Neural progenitor cell (in vitro differentiated cells): ENCODE measurements at regions not wholly inside any gene's neighbourhood (a gene's known extent, or its start where the extent isn't known, plus 50 kb on each side); places are given as distances from the start of the nearest gene placed in this dataset.

ENCODE experiments used
- DNase-seq: peaks from one replicate; pipeline ENCODE4 v3.0.0-alpha.2; 2016; ENCODE audit warnings: low spot score
- H2AFZ ChIP-seq: fragments of 200-600 bp; sonication (generic); replicated peaks from 2 replicates; pipeline ENCODE4 v1.6.1; 2016; ENCODE audit warnings: antibody characterized with exemption
- H3F3A ChIP-seq: fragments of 200-600 bp; sonication (generic); 2 replicates; pipeline ENCODE4 v1.6.1; 2016; ENCODE audit warnings: antibody characterized with exemption, low read depth
- H3K27ac ChIP-seq: fragments of 200-600 bp; sonication (generic); 2 replicates; pipeline ENCODE4 v1.5.1; 2016; ENCODE audit warnings: mild to moderate bottlenecking
- H3K27me3 ChIP-seq: fragments of 200-600 bp; sonication (generic); 2 replicates; pipeline ENCODE4 v1.6.1; 2016; ENCODE audit warnings: mild to moderate bottlenecking, moderate library complexity
- H3K36me3 ChIP-seq: fragments of 200-600 bp; sonication (generic); 2 replicates; pipeline ENCODE4 v1.5.1; 2016
- H3K4me1 ChIP-seq: fragments of 200-600 bp; sonication (generic); 2 replicates; pipeline ENCODE4 v1.6.1; 2016; ENCODE audit warnings: mixed run types
- H3K4me2 ChIP-seq: fragments of 200-600 bp; sonication (generic); 2 replicates; pipeline ENCODE4 v1.6.1; 2016
- H3K4me3 ChIP-seq: fragments of 200-600 bp; sonication (generic); 2 replicates; pipeline ENCODE4 v1.5.1; 2016
- H3K79me2 ChIP-seq: fragments of 200-600 bp; sonication (generic); 2 replicates; pipeline ENCODE4 v1.6.1; 2016; ENCODE audit warnings: low read depth
- H3K9ac ChIP-seq: fragments of 200-600 bp; sonication (generic); 2 replicates; pipeline ENCODE4 v1.6.1; 2016
- H3K9me3 ChIP-seq: fragments of 200-600 bp; sonication (generic); 2 replicates; pipeline ENCODE4 v1.5.1; 2016; ENCODE audit warnings: low read depth
- H4K20me1 ChIP-seq: fragments of 200-600 bp; sonication (generic); 2 replicates; pipeline ENCODE4 v1.6.1; 2016; ENCODE audit warnings: low read depth
- H3K27ac Mint-ChIP-seq: 3 replicates; pipeline ENCODE4 v1.8.0; 2021; ENCODE audit warnings: mixed read lengths
- H3K27me3 Mint-ChIP-seq: 2 replicates; pipeline ENCODE4 v1.8.0; 2022; ENCODE audit warnings: low read depth, mild to moderate bottlenecking, inconsistent platforms, moderate library complexity, mixed read lengths; ENCODE audit not compliant: insufficient read depth
- H3K36me3 Mint-ChIP-seq: 3 replicates; pipeline ENCODE4 v1.8.0; 2021; ENCODE audit warnings: mixed read lengths
- H3K4me1 Mint-ChIP-seq: 3 replicates; pipeline ENCODE4 v1.8.0; 2021; ENCODE audit warnings: mixed read lengths
- H3K4me3 Mint-ChIP-seq: 3 replicates; pipeline ENCODE4 v1.8.0; 2021; ENCODE audit warnings: mild to moderate bottlenecking, moderate library complexity, mixed read lengths
- H3K9me3 Mint-ChIP-seq: 3 replicates; pipeline ENCODE4 v1.8.0; 2020; ENCODE audit warnings: mixed read lengths
- CTCF ChIP-seq: fragments of 200-600 bp; sonication (generic); IDR thresholded peaks from 2 replicates; pipeline ENCODE4 v1.5.1; 2017; ENCODE audit warnings: antibody characterized with exemption, mild to moderate bottlenecking
- EZH2 ChIP-seq: fragments of 200-600 bp; sonication (generic); IDR thresholded peaks from 2 replicates; pipeline ENCODE4 v1.6.1; 2017; ENCODE audit warnings: antibody characterized with exemption, mild to moderate bottlenecking, moderate library complexity
- EZH2phosphoT487 ChIP-seq: fragments of 200-600 bp; sonication (generic); IDR thresholded peaks from 2 replicates; pipeline ENCODE4 v1.6.1; 2017; ENCODE audit warnings: antibody characterized with exemption

DNA sequence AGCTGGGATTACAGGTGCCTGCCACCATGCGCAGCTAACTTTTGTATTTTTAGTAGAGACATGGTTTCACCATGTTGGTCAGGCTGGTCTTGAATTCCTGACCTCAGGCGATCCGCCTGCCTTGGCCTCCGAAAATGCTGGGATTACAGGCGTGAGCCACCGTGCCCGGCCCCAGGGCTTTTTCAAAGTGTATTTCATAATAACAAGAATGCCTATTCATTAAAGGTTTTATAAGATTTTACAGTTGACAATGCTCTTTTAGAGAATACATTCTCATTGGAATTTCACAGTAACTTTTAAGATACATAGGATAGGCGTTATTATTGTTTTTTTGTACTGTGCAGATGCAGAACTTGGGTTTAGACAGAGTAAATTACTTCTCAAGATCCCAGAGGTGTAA lies 52.6 kb upstream of the PTPRK start:
- Histone ChIP-seq H3K79me2 (no peaks in the 10 kb centered on the region), H3K4me1 (peaks cover 8% of the 10 kb centered on the region), H3K9ac (no peak overlapping the region), H4K20me1 (no peaks in the 10 kb centered on the region), H3K36me3 (no peaks in the 10 kb centered on the region), H3F3A (no peaks in the 10 kb centered on the region), H3K4me3 (no peak overlapping the region), H3K27me3 (no peaks in the 10 kb centered on the region), H3K27ac (no peak overlapping the region), H3K4me2 (no peak overlapping the region), H3K9me3 (no peaks in the 10 kb centered on the region), H2AFZ (no peak overlapping the region)
- TF ChIP-seq EZH2phosphoT487 (no peak), EZH2 (no peak), CTCF (no peak)
- Mint-ChIP-seq H3K4me3 (no peak overlapping the region), H3K36me3 (no peaks in the 10 kb centered on the region), H3K27me3 (no peaks in the 10 kb centered on the region), H3K4me1 (peaks cover 21% of the 10 kb centered on the region), H3K9me3 (no peaks in the 10 kb centered on the region), H3K27ac (no peak overlapping the region)
- no peak for DNase-seq

GRCh38 chr6:128572294-128572693 lies 51.9 kb upstream of the PTPRK start:
- no peaks in the 10 kb centered on the region for H3K27me3 ChIP-seq
- TF ChIP-seq CTCF = no peak
- H3K79me2 ChIP-seq = no peaks in the 10 kb centered on the region
- Mint-ChIP-seq H3K36me3 (no peaks in the 10 kb centered on the region), H3K9me3 (no peaks in the 10 kb centered on the region), H3K4me3 (no peak overlapping the region), H3K27ac (no peak overlapping the region), H3K27me3 (no peaks in the 10 kb centered on the region), H3K4me1 (peaks cover 21% of the 10 kb centered on the region)
- H4K20me1 ChIP-seq = no peaks in the 10 kb centered on the region
- H3K4me2 ChIP-seq = no peak overlapping the region
- no peak overlapping the region for H2AFZ ChIP-seq
- H3K4me1 ChIP-seq = peaks cover 8% of the 10 kb centered on the region
- H3F3A ChIP-seq = no peaks in the 10 kb centered on the region
- no peak for DNase-seq
- H3K9me3 ChIP-seq = no peaks in the 10 kb centered on the region
- H3K9ac ChIP-seq = no peak overlapping the region
- no peaks in the 10 kb centered on the region for H3K36me3 ChIP-seq
- no peak overlapping the region for H3K27ac ChIP-seq
- no peak overlapping the region for H3K4me3 ChIP-seq

DNA sequence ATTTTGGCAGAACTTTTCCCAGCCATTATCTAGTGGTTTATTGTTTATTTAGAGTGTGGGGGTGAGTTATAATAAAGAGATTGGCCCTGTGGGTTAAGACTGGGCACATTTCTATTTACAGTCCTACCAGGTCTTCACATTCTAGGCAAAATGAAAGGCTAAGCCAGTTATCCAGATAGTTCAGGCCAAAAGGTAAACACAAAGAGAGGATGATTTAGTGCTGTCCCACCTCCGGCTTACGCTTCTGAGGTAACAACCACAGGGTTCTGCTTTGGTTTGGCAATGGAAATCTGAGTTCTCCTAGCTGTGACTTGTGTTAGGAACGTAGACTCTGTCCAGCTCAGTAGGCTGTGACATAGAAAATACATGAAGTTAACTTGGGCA lies 50.3 kb upstream of the PTPRK start:
- Histone ChIP-seq H3K9me3 (no peaks in the 10 kb centered on the region), H3K36me3 (no peaks in the 10 kb centered on the region), H3K4me3 (no peak overlapping the region), H3K79me2 (no peaks in the 10 kb centered on the region), H3K27ac (no peak overlapping the region), H3K27me3 (no peaks in the 10 kb centered on the region), H4K20me1 (no peaks in the 10 kb centered on the region), H2AFZ (no peak overlapping the region), H3F3A (no peaks in the 10 kb centered on the region), H3K9ac (no peak overlapping the region), H3K4me1 (peaks cover under 1% of the 10 kb centered on the region), H3K4me2 (no peak overlapping the region)
- Mint-ChIP-seq H3K9me3 (no peaks in the 10 kb centered on the region), H3K27me3 (no peaks in the 10 kb centered on the region), H3K36me3 (no peaks in the 10 kb centered on the region), H3K4me1 (peaks cover 13% of the 10 kb centered on the region), H3K27ac (no peak overlapping the region), H3K4me3 (no peak overlapping the region)
- no peak for DNase-seq
- TF ChIP-seq EZH2 = no peak
- TF ChIP-seq EZH2phosphoT487 = no peak
- TF ChIP-seq CTCF = no peak
